GM13977 (cell line): ENCODE measurements at regions not wholly inside any gene's neighbourhood (a gene's known extent, or its start where the extent isn't known, plus 50 kb on each side); places are given as distances from the start of the nearest gene placed in this dataset.
"Not testable (repeated sequence)": the region's sequence is repeated elsewhere in the genome, so short reads cannot be mapped to it uniquely, and the experiment has no call there.

Experiments used
- DNase-seq: peaks from one replicate; pipeline ENCODE4 v3.0.0; 2012; ENCODE audit warnings: low spot score
- in situ Hi-C: fragments of 300-500 bp; cut with MboI; formaldehyde crosslinking; loops from one replicate; pipeline ENCODE4 v1.12.0; 2022; ENCODE audit warnings: low sequenced_read_pairs, low pct_unique_long_range_greater_than_20kb, mixed read lengths, inconsistent platforms; ENCODE audit not compliant: unreplicated experiment
- TF ChIP-seq, protein P1 (sequence below): IDR thresholded peaks from 2 replicates; pipeline ENCODE4 v1.5.1; 2012; ENCODE audit warnings: mild to moderate bottlenecking, control low read depth; ENCODE audit not compliant: insufficient read depth; ENCODE audit errors: extremely low read depth, missing control alignments

DNA sequence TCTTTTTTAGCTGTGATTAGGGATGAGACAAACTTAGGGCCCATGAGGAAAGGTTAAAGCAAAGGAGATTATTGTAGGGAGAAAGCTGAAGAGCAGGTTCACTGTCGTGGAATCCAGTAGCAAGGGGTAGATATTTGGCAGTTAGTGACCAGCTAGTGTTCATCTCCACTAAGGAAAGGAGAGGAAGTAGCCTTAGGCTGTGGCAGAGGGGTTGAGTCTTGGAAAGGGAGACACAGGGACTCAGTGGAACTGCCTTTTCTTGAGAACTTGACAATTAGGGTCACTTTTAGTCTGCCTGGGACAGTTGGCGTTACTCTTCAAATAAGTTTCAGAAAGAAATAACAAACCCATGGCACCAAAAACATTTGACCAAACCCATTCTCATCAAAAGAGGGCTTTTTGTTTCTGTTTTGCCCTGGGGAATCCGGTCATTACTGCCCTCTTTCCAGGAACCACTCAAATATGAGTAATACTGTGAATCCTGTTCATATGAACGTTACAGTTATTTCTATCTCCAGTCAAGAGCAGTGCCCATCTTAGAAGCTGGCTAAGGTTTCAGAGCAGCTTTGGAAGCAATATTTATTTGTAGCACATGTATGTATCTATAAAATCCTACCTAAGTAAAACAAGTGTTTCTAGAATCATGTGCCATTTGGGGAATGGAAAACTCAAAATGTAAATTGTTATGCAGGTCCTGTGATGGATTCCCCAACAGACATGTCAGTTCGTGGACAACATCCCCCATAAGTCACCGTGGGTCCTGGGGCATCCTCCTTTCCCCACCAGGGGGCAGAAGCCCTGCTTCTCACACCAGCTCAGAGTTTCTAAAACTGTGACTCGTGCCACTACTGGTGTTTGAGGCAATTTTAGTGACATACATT, 77.3 kb upstream of the PHLPP1 start:
- TF ChIP-seq, protein P1, sequence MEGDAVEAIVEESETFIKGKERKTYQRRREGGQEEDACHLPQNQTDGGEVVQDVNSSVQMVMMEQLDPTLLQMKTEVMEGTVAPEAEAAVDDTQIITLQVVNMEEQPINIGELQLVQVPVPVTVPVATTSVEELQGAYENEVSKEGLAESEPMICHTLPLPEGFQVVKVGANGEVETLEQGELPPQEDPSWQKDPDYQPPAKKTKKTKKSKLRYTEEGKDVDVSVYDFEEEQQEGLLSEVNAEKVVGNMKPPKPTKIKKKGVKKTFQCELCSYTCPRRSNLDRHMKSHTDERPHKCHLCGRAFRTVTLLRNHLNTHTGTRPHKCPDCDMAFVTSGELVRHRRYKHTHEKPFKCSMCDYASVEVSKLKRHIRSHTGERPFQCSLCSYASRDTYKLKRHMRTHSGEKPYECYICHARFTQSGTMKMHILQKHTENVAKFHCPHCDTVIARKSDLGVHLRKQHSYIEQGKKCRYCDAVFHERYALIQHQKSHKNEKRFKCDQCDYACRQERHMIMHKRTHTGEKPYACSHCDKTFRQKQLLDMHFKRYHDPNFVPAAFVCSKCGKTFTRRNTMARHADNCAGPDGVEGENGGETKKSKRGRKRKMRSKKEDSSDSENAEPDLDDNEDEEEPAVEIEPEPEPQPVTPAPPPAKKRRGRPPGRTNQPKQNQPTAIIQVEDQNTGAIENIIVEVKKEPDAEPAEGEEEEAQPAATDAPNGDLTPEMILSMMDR, result peak; percentile 78
- DNase-seq, result peak; percentile 71
- in situ Hi-C loops, result no loop called here

DNA sequence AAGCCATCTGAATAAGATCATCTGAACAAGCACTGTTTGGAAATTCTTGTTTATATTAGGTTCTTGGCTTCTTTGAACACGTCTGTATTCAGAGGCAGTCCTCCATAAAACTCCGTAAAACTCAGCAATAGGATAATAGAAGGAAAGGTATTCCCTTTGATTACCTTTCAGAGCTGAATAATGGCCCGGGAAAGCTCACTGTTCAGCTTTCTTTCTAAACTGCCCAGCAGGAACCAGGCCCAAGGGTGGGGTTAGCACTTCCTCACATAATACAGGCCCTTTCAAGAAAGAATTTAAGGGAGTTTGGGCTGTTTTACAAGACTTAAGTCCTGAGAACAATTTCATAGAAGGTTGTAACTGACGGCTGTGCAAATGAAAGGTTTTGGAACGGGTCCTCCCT, 72.2 kb upstream of the PHLPP1 start:
- in situ Hi-C loops, result no loop called here
- TF ChIP-seq, protein P1, result no peak
- DNase-seq, result no peak

DNA sequence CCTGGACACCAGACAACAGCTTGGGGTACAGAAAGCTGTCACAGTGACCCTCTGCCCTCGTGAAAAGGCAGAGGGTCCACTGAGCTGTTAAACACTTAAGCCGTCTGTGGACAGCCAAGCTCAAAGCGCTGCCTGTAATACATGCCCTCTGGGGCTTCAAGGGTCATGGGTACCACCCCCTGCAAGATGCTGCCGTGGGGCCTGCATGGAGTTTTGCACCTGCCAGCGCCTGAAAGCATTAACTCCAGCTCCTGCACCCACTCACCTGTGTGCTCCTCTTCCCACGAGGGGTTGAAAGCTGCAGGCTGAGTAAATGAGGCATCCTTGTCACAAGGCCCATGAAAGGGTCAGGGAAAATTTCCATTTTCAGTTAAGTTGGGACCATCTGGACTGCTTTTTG, 70.6 kb upstream of the PHLPP1 start:
- TF ChIP-seq, protein P1, result no peak
- in situ Hi-C loops, result no loop called here
- no peak for DNase-seq

DNA sequence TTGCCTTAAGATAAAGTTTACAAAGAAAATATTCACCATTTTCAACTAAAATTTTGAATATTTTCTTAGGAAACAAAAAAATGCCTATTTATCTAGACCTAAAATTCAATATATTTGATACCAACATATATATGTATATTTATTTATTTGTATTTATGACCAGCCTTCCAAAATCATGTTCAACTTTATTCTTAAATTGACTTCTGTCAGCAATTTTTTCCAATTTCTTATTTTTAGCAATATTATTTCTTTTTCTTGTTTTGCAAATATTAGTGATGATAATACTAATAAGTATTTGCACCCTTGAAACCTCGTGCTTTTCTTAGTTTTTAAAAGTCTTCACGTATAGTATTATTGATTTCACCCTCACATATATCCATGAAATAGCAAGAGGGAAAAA, 68.2 kb upstream of the PHLPP1 start:
- TF ChIP-seq, protein P1, result no peak
- DNase-seq, result no peak
- in situ Hi-C loops, result no loop called here

DNA sequence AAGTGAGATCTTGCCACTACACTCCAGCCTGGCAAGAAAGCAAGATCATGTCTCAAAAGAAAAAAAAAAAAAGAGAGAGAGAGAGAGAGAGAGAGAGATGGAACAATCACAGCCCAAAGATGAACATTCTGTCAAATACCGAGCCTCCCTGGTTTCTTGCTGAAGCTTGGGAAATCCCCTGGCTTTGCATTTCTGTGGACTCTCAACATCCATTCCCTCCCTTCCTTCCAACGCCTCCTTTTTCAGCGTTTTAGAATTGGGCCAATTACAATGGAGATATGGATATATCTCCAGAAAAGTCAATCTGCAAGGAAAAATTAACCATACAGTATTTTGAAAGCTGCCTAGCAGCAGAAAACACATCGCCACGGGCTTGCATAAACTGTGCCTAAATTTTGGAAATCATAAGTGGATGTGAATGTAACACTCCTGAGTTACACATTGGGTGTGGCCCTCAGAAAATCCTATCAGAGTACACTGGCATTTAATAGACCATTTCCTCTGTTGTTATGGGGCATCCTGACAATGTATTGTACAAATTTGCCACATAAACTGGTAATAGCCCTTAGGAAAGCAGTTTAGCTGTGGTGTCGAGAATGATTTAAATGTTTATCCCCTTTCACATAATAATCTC, 67.2 kb upstream of the PHLPP1 start:
- in situ Hi-C loops, result no loop called here
- DNase-seq, result no peak
- TF ChIP-seq, protein P1, result no peak

DNA sequence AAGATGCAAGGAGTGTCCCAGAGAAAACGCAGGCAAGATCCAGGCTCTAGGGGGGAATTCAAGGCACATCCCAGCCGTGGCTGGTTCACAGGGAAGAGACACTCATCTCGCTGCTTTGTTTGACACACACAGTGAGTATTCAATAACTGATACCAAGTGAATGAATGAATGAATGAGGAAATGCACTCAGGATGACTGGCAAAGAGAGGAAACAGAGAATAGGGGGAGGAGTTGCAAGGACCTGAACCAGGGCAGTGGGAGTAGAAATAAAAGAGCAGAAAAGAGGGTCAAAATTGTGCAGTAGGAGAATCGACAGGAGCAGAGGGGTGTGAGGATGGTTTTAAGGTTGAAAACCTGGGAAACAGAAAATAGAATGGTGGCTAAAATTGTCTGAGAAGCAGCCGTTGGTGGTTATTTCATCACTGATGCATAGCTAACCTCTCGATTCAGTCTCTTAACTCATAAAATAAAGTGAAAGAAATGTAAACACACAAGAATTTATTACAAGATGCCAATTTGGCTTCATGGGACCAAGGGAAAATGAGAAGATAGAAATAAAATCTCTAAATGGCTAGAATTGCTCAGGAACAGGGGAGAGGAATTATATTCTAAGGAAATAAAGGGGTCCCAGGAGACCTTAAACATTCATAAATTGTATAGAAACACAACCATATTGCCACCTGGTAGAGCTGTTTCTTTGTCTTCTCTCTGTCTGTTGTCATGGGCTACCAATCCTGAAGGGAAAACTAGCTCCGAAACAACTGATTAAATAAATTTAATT, 63.9 kb upstream of the PHLPP1 start:
- DNase-seq, result no peak
- TF ChIP-seq, protein P1, result no peak
- in situ Hi-C loops, result no loop called here

DNA sequence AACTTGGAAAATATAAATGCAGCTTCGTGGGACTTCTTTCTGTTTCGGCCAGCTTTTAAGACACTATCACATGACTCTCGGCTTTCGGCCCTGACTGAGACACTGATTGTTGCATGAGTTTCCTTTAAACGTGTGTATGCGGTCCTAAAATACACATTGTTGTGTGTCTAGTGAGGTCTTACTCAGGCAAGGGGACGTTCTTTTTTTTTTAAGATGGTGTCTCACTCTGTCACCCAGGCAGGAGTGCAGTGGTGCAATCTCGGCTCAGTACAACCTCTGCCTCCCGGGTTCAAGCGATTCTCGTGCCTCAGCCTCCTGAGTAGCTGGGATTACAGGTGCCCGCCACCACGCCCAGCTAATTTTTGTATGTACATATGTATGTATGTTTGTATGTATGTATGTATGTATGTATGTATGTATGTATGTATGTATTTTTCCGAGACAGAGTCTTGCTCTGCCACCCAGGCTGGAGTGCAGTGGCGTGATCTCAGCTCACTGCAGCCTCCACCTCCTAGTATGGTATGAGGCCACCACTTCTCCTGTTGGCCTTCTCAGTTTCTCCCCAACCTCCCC, 63.2 kb upstream of the PHLPP1 start:
- DNase-seq, in situ Hi-C loops: not testable (repeated sequence)
